Glomerular visceral epithelial cell (primary cell): ENCODE measurements at regions not wholly inside any gene's neighbourhood (a gene's known extent, or its start where the extent isn't known, plus 50 kb on each side); places are given as distances from the start of the nearest gene placed in this dataset.

ENCODE experiments used
- DNase-seq: peaks from one replicate; pipeline ENCODE4 v3.0.0-alpha.2; 2016; ENCODE audit errors: extremely low spot score

GRCh38 chr6:17047889-17048288 is 54.0 kb upstream of the STMND1 start:
- DNase-seq = no peak

- DNase-seq = no peak
These were observed 56.1 kb upstream of the STMND1 start for GRCh38 chr6:17045581-17046322.

- no peak for DNase-seq
These were observed 58.7 kb upstream of the STMND1 start for GRCh38 chr6:17043148-17043522.

GRCh38 chr6:17042422-17043147 is 59.3 kb upstream of the STMND1 start:
- peak; percentile 84 for DNase-seq

GRCh38 chr6:17039266-17039665 is 62.6 kb upstream of the STMND1 start:
- DNase-seq = no peak

- DNase-seq = no peak
These were observed 63.5 kb upstream of the STMND1 start for GRCh38 chr6:17038316-17038715.

- DNase-seq = no peak
These were observed 65.8 kb upstream of the STMND1 start for GRCh38 chr6:17036065-17036393.

GRCh38 chr6:17035257-17036064 is 66.4 kb upstream of the STMND1 start:
- DNase-seq = peak; percentile 15

- DNase-seq = no peak
These were observed 68.1 kb upstream of the STMND1 start for GRCh38 chr6:17033746-17034145.

- DNase-seq = peak; percentile 89
These were observed 68.7 kb upstream of the STMND1 start for GRCh38 chr6:17032988-17033634.

GRCh38 chr6:17032590-17032987 is 69.3 kb upstream of the STMND1 start:
- DNase-seq = no peak

GRCh38 chr6:17031961-17032360 is 69.9 kb upstream of the STMND1 start:
- DNase-seq = no peak

GRCh38 chr6:17027441-17027840 is 74.4 kb upstream of the STMND1 start:
- no peak for DNase-seq

GRCh38 chr6:17022604-17023003 is 79.2 kb upstream of the STMND1 start:
- no peak for DNase-seq

- no peak for DNase-seq
These were observed 80.3 kb upstream of the STMND1 start for GRCh38 chr6:17021539-17021889.

GRCh38 chr6:17020889-17021538 is 80.8 kb upstream of the STMND1 start:
- DNase-seq = no peak

- DNase-seq = no peak
These were observed 83.4 kb upstream of the STMND1 start for GRCh38 chr6:17018425-17018824.

- DNase-seq = no peak
These were observed 84.4 kb upstream of the STMND1 start for GRCh38 chr6:17017416-17017815.

- DNase-seq = no peak
These were observed 86.1 kb upstream of the STMND1 start for GRCh38 chr6:17015551-17016381.

GRCh38 chr6:17015144-17015543 is 86.7 kb upstream of the STMND1 start:
- DNase-seq = peak; percentile 24

- peak; percentile 15 for DNase-seq
These were observed 88.1 kb upstream of the STMND1 start for GRCh38 chr6:17013701-17014100.
